Loucy (cell line): ENCODE measurements at regions not wholly inside any gene's neighbourhood (a gene's known extent, or its start where the extent isn't known, plus 50 kb on each side); places are given as distances from the start of the nearest gene placed in this dataset.

ENCODE experiments used
- H2AFZ ChIP-seq: fragments of 200-600 bp; sonication (generic); 2 replicates; pipeline ENCODE4 v1.6.0; 2016; ENCODE audit warnings: antibody characterized with exemption, mild to moderate bottlenecking, low read length, moderate library complexity
- H3F3A ChIP-seq: fragments of 200-600 bp; 2 replicates; pipeline ENCODE4 v1.6.0; 2016; ENCODE audit warnings: antibody characterized with exemption, low read depth, mild to moderate bottlenecking
- H3K27me3 ChIP-seq: fragments of 200-600 bp; sonication (generic); 2 replicates; pipeline ENCODE4 v1.6.1; 2014; ENCODE audit warnings: low read length, mild to moderate bottlenecking; ENCODE audit not compliant: insufficient read depth, poor library complexity, severe bottlenecking
- H3K36me3 ChIP-seq: fragments of 200-600 bp; sonication (generic); 2 replicates; pipeline ENCODE4 v1.6.1; 2016; ENCODE audit warnings: low read length; ENCODE audit not compliant: insufficient read depth
- H3K4me1 ChIP-seq: fragments of 200-600 bp; sonication (generic); 2 replicates; pipeline ENCODE4 v1.5.1; 2014; ENCODE audit warnings: low read length, mild to moderate bottlenecking; ENCODE audit not compliant: insufficient read depth, poor library complexity, severe bottlenecking
- H3K4me2 ChIP-seq: fragments of 200-600 bp; sonication (generic); 2 replicates; pipeline ENCODE4 v1.6.0; 2014; ENCODE audit warnings: antibody characterized with exemption, low read length, low read depth, mild to moderate bottlenecking; ENCODE audit not compliant: poor library complexity, severe bottlenecking
- H3K4me3 ChIP-seq: fragments of 200-600 bp; sonication (generic); 2 replicates; pipeline ENCODE4 v1.5.1; 2014; ENCODE audit warnings: low read length, mild to moderate bottlenecking, mixed read lengths; ENCODE audit not compliant: poor library complexity, severe bottlenecking
- H3K79me2 ChIP-seq: fragments of 200-600 bp; sonication (generic); 2 replicates; pipeline ENCODE4 v1.6.1; 2014; ENCODE audit warnings: low read length; ENCODE audit not compliant: insufficient read depth
- H3K9ac ChIP-seq: fragments of 200-600 bp; sonication (generic); 2 replicates; pipeline ENCODE4 v1.6.0; 2014; ENCODE audit warnings: mild to moderate bottlenecking, low read depth, low read length, moderate library complexity; ENCODE audit not compliant: poor library complexity, severe bottlenecking
- H3K9me2 ChIP-seq: fragments of 200-600 bp; sonication (generic); replicated peaks from 2 replicates; pipeline ENCODE4 v1.6.1; 2016; ENCODE audit warnings: low read depth, low read length, mixed read lengths
- H3K9me3 ChIP-seq: fragments of 200-600 bp; sonication (generic); 2 replicates; pipeline ENCODE4 v1.6.1; 2014; ENCODE audit warnings: mild to moderate bottlenecking, antibody characterized with exemption, low read length, low read depth; ENCODE audit not compliant: insufficient read depth
- H4K20me1 ChIP-seq: fragments of 200-600 bp; sonication (generic); 2 replicates; pipeline ENCODE4 v1.6.0; 2014; ENCODE audit warnings: antibody characterized with exemption, low read length, mild to moderate bottlenecking; ENCODE audit not compliant: insufficient read depth, poor library complexity, severe bottlenecking
- EZH2phosphoT487 ChIP-seq: fragments of 200-600 bp; IDR thresholded peaks from 2 replicates; pipeline ENCODE4 v1.6.1; 2018; ENCODE audit warnings: antibody characterized with exemption, mild to moderate bottlenecking, moderate library complexity, borderline replicate concordance
- TF ChIP-seq, protein P1 (sequence below): fragments of 200-600 bp; sonication (generic); conservative IDR thresholded peaks from 2 replicates; pipeline ENCODE4 v1.5.1; 2014; ENCODE audit warnings: mild to moderate bottlenecking, antibody characterized with exemption, low read length

DNA sequence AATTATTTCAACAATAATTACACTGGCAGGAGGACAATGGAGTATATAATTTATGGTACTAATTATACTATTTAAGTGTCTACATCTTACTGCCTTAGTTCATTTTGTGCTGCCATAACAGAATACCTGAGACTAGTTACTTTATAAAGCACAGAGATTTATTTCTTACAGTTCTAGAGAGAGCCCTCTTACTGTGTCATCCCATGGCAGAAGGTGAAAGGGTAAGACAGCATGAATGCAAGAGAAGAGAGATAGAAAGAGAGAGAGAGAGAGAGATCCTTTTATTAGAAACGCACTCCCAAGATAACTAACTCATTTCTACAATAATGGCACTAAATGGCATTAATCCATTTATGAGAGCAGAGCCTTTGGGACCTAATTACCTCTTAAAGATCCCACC, 314.7 kb downstream of the EPM2A start:
- Histone ChIP-seq H3K27me3 (no peaks in the 10 kb centered on the region), H3K9me3 (no peaks in the 10 kb centered on the region), H3K9ac (no peak overlapping the region), H4K20me1 (no peaks in the 10 kb centered on the region), H3K4me2 (no peak overlapping the region), H3K4me1 (no peaks in the 10 kb centered on the region), H3K36me3 (no peaks in the 10 kb centered on the region), H3K79me2 (no peaks in the 10 kb centered on the region), H2AFZ (no peak overlapping the region), H3K4me3 (no peak overlapping the region), H3F3A (no peaks in the 10 kb centered on the region), H3K9me2 (no peaks in the 10 kb centered on the region)
- TF ChIP-seq EZH2phosphoT487, result no peak
- TF ChIP-seq, protein P1, sequence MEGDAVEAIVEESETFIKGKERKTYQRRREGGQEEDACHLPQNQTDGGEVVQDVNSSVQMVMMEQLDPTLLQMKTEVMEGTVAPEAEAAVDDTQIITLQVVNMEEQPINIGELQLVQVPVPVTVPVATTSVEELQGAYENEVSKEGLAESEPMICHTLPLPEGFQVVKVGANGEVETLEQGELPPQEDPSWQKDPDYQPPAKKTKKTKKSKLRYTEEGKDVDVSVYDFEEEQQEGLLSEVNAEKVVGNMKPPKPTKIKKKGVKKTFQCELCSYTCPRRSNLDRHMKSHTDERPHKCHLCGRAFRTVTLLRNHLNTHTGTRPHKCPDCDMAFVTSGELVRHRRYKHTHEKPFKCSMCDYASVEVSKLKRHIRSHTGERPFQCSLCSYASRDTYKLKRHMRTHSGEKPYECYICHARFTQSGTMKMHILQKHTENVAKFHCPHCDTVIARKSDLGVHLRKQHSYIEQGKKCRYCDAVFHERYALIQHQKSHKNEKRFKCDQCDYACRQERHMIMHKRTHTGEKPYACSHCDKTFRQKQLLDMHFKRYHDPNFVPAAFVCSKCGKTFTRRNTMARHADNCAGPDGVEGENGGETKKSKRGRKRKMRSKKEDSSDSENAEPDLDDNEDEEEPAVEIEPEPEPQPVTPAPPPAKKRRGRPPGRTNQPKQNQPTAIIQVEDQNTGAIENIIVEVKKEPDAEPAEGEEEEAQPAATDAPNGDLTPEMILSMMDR, result no peak

DNA sequence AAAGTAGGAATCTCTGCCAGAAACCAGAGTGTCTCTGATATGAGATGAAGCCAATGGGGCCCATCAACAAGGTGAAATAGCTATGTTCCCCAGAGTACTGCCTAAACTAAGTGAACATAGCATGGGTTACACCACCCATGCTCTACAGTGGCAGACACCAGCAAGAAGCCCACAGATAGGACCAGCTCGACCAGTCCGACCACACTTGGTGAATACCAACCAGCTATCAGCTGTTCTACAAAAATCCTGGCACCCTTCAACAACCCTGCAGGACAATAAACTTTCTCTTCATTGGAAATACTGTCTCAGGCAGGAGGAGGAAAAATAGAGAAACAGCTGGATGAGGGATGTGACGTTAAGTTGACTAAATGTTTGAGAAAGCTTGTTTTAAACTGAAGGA, 311.4 kb downstream of the EPM2A start:
- Histone ChIP-seq H4K20me1 (no peaks in the 10 kb centered on the region), H3K36me3 (no peaks in the 10 kb centered on the region), H2AFZ (no peak overlapping the region), H3K4me1 (no peaks in the 10 kb centered on the region), H3F3A (no peaks in the 10 kb centered on the region), H3K79me2 (no peaks in the 10 kb centered on the region), H3K4me3 (no peak overlapping the region), H3K9me2 (no peaks in the 10 kb centered on the region), H3K27me3 (no peaks in the 10 kb centered on the region), H3K4me2 (no peak overlapping the region), H3K9me3 (no peaks in the 10 kb centered on the region), H3K9ac (no peak overlapping the region)
- TF ChIP-seq, protein P1, result no peak
- TF ChIP-seq EZH2phosphoT487, result no peak

DNA sequence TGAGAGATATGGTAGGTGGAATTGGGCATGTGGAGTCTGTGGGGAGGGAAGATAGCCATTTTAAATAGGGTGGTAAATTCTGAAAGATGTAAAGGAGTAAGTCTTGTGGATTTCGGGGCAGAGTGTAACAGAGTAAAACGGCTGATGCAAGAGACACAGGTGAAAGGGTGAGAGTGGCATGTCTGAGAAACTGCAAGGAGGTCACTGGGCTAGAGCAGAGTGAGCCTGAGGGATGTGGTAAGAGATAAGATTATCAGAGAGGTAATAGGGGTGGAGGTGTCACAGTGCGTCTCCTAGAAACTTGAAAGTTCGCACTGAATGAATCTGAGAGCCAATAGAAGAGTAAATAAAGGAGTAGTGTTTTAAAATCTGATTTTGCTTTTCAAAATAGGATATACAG, 308.1 kb downstream of the EPM2A start:
- TF ChIP-seq EZH2phosphoT487, result no peak
- TF ChIP-seq, protein P1, result no peak
- Histone ChIP-seq H3K27me3 (no peaks in the 10 kb centered on the region), H2AFZ (no peak overlapping the region; the same call in 1 of the 2 replicates), H3K4me3 (no peak overlapping the region), H3K9ac (no peak overlapping the region), H3F3A (no peaks in the 10 kb centered on the region), H3K79me2 (no peaks in the 10 kb centered on the region), H3K9me3 (no peaks in the 10 kb centered on the region), H3K9me2 (no peaks in the 10 kb centered on the region), H3K36me3 (no peaks in the 10 kb centered on the region), H3K4me2 (no peak overlapping the region), H4K20me1 (no peaks in the 10 kb centered on the region), H3K4me1 (no peaks in the 10 kb centered on the region)
